IMR-90 (cell line): ENCODE measurements at regions not wholly inside any gene's neighbourhood (a gene's known extent, or its start where the extent isn't known, plus 50 kb on each side); places are given as distances from the start of the nearest gene placed in this dataset.

Source experiments
- BHLHE40 ChIP-seq: fragments of 150-350 bp; IDR thresholded peaks from 2 replicates; pipeline ENCODE4 v1.6.1; 2016; ENCODE audit warnings: mild to moderate bottlenecking, low read depth, low read length
- CHD1 ChIP-seq: IDR thresholded peaks from 2 replicates; pipeline ENCODE4 v1.6.1; 2012; ENCODE audit warnings: low read depth, low read length, improper control_type of control experiment
- CTCF ChIP-seq: conservative IDR thresholded peaks from 2 replicates; pipeline ENCODE4 v1.5.1; 2012; ENCODE audit warnings: mild to moderate bottlenecking, low read depth, low read length, improper control_type of control experiment
- MAZ ChIP-seq: IDR thresholded peaks from 2 replicates; pipeline ENCODE4 v1.6.1; 2012; ENCODE audit warnings: low read depth, mild to moderate bottlenecking, low read length, improper control_type of control experiment, moderate library complexity, borderline replicate concordance
- POLR2A ChIP-seq: IDR thresholded peaks from 2 replicates; pipeline ENCODE4 v1.6.1; 2012; ENCODE audit warnings: mild to moderate bottlenecking, low read depth, low read length
- USF2 ChIP-seq: fragments of 150-350 bp; IDR thresholded peaks from 2 replicates; pipeline ENCODE4 v1.6.1; 2017; ENCODE audit warnings: mild to moderate bottlenecking, antibody characterized with exemption, low read length, low read depth

- no peak for TF ChIP-seq CTCF
- TF ChIP-seq CHD1, result no peak
- no peak for TF ChIP-seq POLR2A
- no peak for TF ChIP-seq BHLHE40
- TF ChIP-seq MAZ, result no peak
- no peak for TF ChIP-seq USF2
These were observed 156.2 kb upstream of the CPNE8 start for GRCh38 chr12:39061576-39061975.
